ENCODE measurements at regions not wholly inside any gene's neighbourhood (a gene's known extent, or its start where the extent isn't known, plus 50 kb on each side); places are given as distances from the start of the nearest gene placed in this dataset.

DNA sequence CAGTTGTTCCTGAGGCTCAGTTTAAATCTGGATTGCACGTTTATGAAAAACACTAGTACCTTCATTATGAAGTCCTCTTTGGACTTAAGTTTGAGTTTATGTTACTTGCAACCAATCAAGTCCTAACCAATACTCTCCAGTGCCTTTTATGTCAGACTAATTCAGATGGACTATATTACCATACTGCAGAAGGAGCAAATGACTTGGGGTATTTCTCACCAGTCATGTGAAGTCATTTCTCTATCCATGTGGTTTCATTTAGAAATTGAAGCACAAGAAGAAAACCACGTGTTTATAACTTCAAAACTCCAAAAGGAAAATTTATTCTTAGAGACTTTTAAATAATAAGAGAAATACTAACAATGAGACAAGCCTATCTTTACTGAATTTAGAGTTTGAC lies 201.6 kb downstream of the MBL2 start:
- no peak for ATAC-seq
- TF ChIP-seq ZFP3 (CRISPR knock-in tag; IDR thresholded peaks at IDR 0.05) (no peak), PPARA (CRISPR knock-in tag; IDR thresholded peaks at IDR 0.05; ENCODE audit: borderline replicate concordance) (no peak), ZNF565 (CRISPR knock-in tag; conservative IDR thresholded peaks at IDR 0.05; ENCODE audit: low read depth) (no peak)

DNA sequence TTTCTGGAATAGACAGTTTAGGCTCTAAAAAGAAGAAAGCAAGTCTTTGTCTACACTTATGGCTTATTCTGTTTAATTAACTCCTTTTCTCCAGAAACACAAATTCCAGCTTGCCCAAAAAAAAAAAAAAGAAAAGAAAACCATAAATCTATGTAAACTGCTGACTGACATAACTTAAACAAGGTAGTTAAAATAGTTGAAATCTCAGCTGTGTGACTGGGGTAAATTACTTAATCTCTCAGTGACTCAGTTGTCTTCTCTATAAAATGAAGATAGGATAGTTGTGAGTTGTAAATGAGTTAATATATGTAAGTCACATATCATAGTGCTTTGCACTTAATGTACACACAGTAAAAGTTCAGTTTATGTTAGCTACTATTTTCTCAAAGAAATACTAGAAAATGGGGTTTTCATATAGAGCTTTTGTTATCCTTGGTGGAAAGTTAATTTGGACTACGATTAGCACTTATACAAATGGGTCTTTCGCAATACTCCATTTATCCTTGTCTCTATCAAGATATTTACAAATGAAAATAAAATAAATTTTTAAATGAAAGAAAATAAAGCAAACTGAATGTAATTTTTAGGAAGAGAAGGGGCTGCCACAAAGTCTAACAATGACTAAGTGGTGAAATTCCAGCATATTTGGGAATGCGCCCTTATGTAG lies 200.9 kb downstream of the MBL2 start:
- TF ChIP-seq, protein P1, sequence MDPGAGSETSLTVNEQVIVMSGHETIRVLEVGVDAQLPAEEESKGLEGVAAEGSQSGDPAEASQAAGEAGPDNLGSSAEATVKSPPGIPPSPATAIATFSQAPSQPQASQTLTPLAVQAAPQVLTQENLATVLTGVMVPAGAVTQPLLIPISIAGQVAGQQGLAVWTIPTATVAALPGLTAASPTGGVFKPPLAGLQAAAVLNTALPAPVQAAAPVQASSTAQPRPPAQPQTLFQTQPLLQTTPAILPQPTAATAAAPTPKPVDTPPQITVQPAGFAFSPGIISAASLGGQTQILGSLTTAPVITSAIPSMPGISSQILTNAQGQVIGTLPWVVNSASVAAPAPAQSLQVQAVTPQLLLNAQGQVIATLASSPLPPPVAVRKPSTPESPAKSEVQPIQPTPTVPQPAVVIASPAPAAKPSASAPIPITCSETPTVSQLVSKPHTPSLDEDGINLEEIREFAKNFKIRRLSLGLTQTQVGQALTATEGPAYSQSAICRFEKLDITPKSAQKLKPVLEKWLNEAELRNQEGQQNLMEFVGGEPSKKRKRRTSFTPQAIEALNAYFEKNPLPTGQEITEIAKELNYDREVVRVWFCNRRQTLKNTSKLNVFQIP (CRISPR knock-in tag; IDR thresholded peaks at IDR 0.05; ENCODE audit: borderline replicate concordance, low read depth): no peak
- TF ChIP-seq RARB (CRISPR knock-in tag; IDR thresholded peaks at IDR 0.05) (no peak), ZFP30 (CRISPR knock-in tag; IDR thresholded peaks at IDR 0.05) (no peak), ZNF565 (CRISPR knock-in tag; conservative IDR thresholded peaks at IDR 0.05; ENCODE audit: low read depth) (no peak), ISL1 (CRISPR knock-in tag; IDR thresholded peaks at IDR 0.05) (no peak), ZFP3 (CRISPR knock-in tag; IDR thresholded peaks at IDR 0.05) (no peak)
- TF ChIP-seq, protein P2, sequence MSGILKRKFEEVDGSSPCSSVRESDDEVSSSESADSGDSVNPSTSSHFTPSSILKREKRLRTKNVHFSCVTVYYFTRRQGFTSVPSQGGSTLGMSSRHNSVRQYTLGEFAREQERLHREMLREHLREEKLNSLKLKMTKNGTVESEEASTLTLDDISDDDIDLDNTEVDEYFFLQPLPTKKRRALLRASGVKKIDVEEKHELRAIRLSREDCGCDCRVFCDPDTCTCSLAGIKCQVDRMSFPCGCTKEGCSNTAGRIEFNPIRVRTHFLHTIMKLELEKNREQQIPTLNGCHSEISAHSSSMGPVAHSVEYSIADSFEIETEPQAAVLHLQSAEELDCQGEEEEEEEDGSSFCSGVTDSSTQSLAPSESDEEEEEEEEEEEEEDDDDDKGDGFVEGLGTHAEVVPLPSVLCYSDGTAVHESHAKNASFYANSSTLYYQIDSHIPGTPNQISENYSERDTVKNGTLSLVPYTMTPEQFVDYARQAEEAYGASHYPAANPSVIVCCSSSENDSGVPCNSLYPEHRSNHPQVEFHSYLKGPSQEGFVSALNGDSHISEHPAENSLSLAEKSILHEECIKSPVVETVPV (CRISPR knock-in tag; IDR thresholded peaks at IDR 0.05): no peak
- ATAC-seq: no peak

GRCh38 chr10:52573347-52573746 lies 199.2 kb downstream of the MBL2 start:
- TF ChIP-seq ZC3H10 (CRISPR knock-in tag; IDR thresholded peaks at IDR 0.05) (no peak), CSDC2 (CRISPR knock-in tag; IDR thresholded peaks at IDR 0.05) (no peak), ZNF565 (CRISPR knock-in tag; conservative IDR thresholded peaks at IDR 0.05; ENCODE audit: low read depth) (no peak), GLIS3 (CRISPR knock-in tag; IDR thresholded peaks at IDR 0.05) (no peak), PPARA (CRISPR knock-in tag; IDR thresholded peaks at IDR 0.05; ENCODE audit: borderline replicate concordance) (no peak), ARNTL (CRISPR knock-in tag; IDR thresholded peaks at IDR 0.05; ENCODE audit: borderline replicate concordance, low read depth) (no peak), TCF4 (CRISPR knock-in tag; IDR thresholded peaks at IDR 0.05; ENCODE audit: borderline replicate concordance) (no peak), ZFP30 (CRISPR knock-in tag; IDR thresholded peaks at IDR 0.05) (no peak)
- TF ChIP-seq, protein P2 (CRISPR knock-in tag; IDR thresholded peaks at IDR 0.05): no peak
- TF ChIP-seq, protein P1 (CRISPR knock-in tag; IDR thresholded peaks at IDR 0.05; ENCODE audit: borderline replicate concordance, low read depth): no peak
- TF ChIP-seq, protein P3, sequence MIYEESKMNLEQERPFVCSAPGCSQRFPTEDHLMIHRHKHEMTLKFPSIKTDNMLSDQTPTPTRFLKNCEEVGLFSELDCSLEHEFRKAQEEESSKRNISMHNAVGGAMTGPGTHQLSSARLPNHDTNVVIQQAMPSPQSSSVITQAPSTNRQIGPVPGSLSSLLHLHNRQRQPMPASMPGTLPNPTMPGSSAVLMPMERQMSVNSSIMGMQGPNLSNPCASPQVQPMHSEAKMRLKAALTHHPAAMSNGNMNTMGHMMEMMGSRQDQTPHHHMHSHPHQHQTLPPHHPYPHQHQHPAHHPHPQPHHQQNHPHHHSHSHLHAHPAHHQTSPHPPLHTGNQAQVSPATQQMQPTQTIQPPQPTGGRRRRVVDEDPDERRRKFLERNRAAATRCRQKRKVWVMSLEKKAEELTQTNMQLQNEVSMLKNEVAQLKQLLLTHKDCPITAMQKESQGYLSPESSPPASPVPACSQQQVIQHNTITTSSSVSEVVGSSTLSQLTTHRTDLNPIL (CRISPR knock-in tag; IDR thresholded peaks at IDR 0.05; ENCODE audit: low read depth): no peak
- TF ChIP-seq, protein P4, sequence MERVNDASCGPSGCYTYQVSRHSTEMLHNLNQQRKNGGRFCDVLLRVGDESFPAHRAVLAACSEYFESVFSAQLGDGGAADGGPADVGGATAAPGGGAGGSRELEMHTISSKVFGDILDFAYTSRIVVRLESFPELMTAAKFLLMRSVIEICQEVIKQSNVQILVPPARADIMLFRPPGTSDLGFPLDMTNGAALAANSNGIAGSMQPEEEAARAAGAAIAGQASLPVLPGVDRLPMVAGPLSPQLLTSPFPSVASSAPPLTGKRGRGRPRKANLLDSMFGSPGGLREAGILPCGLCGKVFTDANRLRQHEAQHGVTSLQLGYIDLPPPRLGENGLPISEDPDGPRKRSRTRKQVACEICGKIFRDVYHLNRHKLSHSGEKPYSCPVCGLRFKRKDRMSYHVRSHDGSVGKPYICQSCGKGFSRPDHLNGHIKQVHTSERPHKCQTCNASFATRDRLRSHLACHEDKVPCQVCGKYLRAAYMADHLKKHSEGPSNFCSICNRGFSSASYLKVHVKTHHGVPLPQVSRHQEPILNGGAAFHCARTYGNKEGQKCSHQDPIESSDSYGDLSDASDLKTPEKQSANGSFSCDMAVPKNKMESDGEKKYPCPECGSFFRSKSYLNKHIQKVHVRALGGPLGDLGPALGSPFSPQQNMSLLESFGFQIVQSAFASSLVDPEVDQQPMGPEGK (CRISPR knock-in tag; IDR thresholded peaks at IDR 0.05; ENCODE audit: borderline replicate concordance): no peak
- ATAC-seq: no peak

DNA sequence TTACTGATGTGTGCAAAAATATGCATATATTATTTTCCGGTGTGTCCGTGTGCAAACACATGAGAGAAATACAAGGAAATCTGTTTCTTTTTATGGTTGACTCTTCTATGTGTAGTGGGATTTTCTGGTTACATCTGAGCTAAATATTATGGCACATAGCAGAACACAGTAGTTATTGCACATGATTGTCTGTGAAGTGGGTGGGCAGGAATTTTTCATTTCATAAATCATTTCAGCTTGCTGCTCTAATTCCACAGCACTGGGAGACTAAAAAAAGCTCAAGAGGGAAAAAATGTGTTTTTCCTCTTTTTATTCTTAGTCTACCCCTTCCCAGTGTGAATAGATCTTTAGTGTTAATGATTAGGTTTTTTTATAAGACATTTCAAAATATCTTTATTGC lies 197.9 kb downstream of the MBL2 start:
- TF ChIP-seq ZFP30 (CRISPR knock-in tag; IDR thresholded peaks at IDR 0.05) (no peak), ZNF8 (CRISPR knock-in tag; IDR thresholded peaks at IDR 0.05) (no peak), CSDC2 (CRISPR knock-in tag; IDR thresholded peaks at IDR 0.05) (no peak), RARB (CRISPR knock-in tag; IDR thresholded peaks at IDR 0.05) (no peak), BACH2 (CRISPR knock-in tag; IDR thresholded peaks at IDR 0.05; ENCODE audit: borderline replicate concordance) (no peak), TCF4 (CRISPR knock-in tag; IDR thresholded peaks at IDR 0.05; ENCODE audit: borderline replicate concordance) (no peak), SNAI2 (CRISPR knock-in tag; IDR thresholded peaks at IDR 0.05) (no peak), PPARA (CRISPR knock-in tag; IDR thresholded peaks at IDR 0.05; ENCODE audit: borderline replicate concordance) (no peak), OSR1 (CRISPR knock-in tag; IDR thresholded peaks at IDR 0.05) (no peak), ZNF565 (CRISPR knock-in tag; conservative IDR thresholded peaks at IDR 0.05; ENCODE audit: low read depth) (no peak)
- TF ChIP-seq, protein P4 (CRISPR knock-in tag; IDR thresholded peaks at IDR 0.05; ENCODE audit: borderline replicate concordance): no peak
- TF ChIP-seq, protein P2 (CRISPR knock-in tag; IDR thresholded peaks at IDR 0.05): no peak
- ATAC-seq: no peak
